Testis (tissue), 2 donors: ENCODE measurements at regions not wholly inside any gene's neighbourhood (a gene's known extent, or its start where the extent isn't known, plus 50 kb on each side); places are given as distances from the start of the nearest gene placed in this dataset.

Experiments
- CTCF ChIP-seq, 3 experiments: fragments of 450-650 bp in 2 of 3; fragments of 200-600 bp in 1 of 3; sonication (generic) in 1 of 3; IDR thresholded peaks; one replicate each; pipeline ENCODE4 v1.5.1; 2016 to 2019; ENCODE audit warnings: antibody characterized with exemption in 3 of 3, mild to moderate bottlenecking in 2 of 3, moderate library complexity in 1 of 3
- POLR2A ChIP-seq: fragments of 450-650 bp; IDR thresholded peaks from one replicate; pipeline ENCODE4 v1.6.1; 2017; ENCODE audit warnings: antibody characterized with exemption, mild to moderate bottlenecking, moderate library complexity

- TF ChIP-seq CTCF (IDR thresholded peaks at IDR 0.05) = no peak
- no peak for TF ChIP-seq POLR2A
Observed at GRCh38 chr13:37207691-37208451, 102.4 kb upstream of the CSNK1A1L start.
